Mesendoderm (in vitro differentiated cells): ENCODE measurements at regions not wholly inside any gene's neighbourhood (a gene's known extent, or its start where the extent isn't known, plus 50 kb on each side); places are given as distances from the start of the nearest gene placed in this dataset.

ENCODE experiments used
- DNase-seq: peaks from one replicate; pipeline ENCODE4 v3.0.0; 2013
- H2AK5ac ChIP-seq: 2 replicates; pipeline ENCODE4 v1.6.1; 2013; ENCODE audit warnings: low read length, inconsistent platforms
- H2BK120ac ChIP-seq: 2 replicates; pipeline ENCODE4 v1.6.1; 2013; ENCODE audit warnings: low read depth, mild to moderate bottlenecking, low read length, moderate library complexity, mixed read lengths
- H2BK15ac ChIP-seq: replicated peaks from 2 replicates; pipeline ENCODE4 v1.6.1; 2013; ENCODE audit warnings: low read depth, mild to moderate bottlenecking, moderate library complexity
- H2BK5ac ChIP-seq: 2 replicates; pipeline ENCODE4 v1.6.1; 2013; ENCODE audit warnings: low read length, inconsistent platforms
- H3K18ac ChIP-seq: 2 replicates; pipeline ENCODE4 v1.6.1; 2013; ENCODE audit warnings: mild to moderate bottlenecking, low read length, mixed read lengths
- H3K23ac ChIP-seq: one replicate; pipeline ENCODE4 v1.6.1; 2013; ENCODE audit warnings: low read length
- H3K27ac ChIP-seq: 2 replicates; pipeline ENCODE4 v1.5.1; 2013; ENCODE audit warnings: low read depth, mild to moderate bottlenecking, inconsistent platforms, low read length, moderate library complexity
- H3K27me3 ChIP-seq: 2 replicates; pipeline ENCODE4 v1.6.1; 2013; ENCODE audit warnings: low read length, control low read depth, mild to moderate bottlenecking, inconsistent platforms; ENCODE audit not compliant: insufficient read depth, poor library complexity
- H3K36me3 ChIP-seq: 2 replicates; pipeline ENCODE4 v1.6.1; 2013; ENCODE audit warnings: low read length, inconsistent platforms; ENCODE audit not compliant: control insufficient read depth, insufficient read depth
- H3K4ac ChIP-seq: one replicate; pipeline ENCODE4 v1.6.1; 2013; ENCODE audit warnings: low read depth, mild to moderate bottlenecking, low read length, moderate library complexity
- H3K4me1 ChIP-seq: 2 replicates; pipeline ENCODE4 v1.6.1; 2013; ENCODE audit warnings: low read depth, low read length, inconsistent platforms; ENCODE audit not compliant: control insufficient read depth
- H3K4me2 ChIP-seq: 2 replicates; pipeline ENCODE4 v1.6.1; 2013; ENCODE audit warnings: low read length
- H3K4me3 ChIP-seq: 2 replicates; pipeline ENCODE4 v1.5.1; 2013; ENCODE audit warnings: mild to moderate bottlenecking, low read length
- H3K56ac ChIP-seq: one replicate; pipeline ENCODE4 v1.6.1; 2013; ENCODE audit warnings: low read length
- H3K79me1 ChIP-seq: 2 replicates; pipeline ENCODE4 v1.6.1; 2013; ENCODE audit warnings: low read length, inconsistent platforms
- H3K79me2 ChIP-seq: 2 replicates; pipeline ENCODE4 v1.6.1; 2013; ENCODE audit warnings: mild to moderate bottlenecking, low read length; ENCODE audit not compliant: control insufficient read depth, insufficient read depth
- H3K9ac ChIP-seq: 2 replicates; pipeline ENCODE4 v1.6.1; 2013; ENCODE audit warnings: low read length, inconsistent platforms
- H4K5ac ChIP-seq: one replicate; pipeline ENCODE4 v1.6.1; 2013; ENCODE audit warnings: low read length
- H4K8ac ChIP-seq: one replicate; pipeline ENCODE4 v1.6.1; 2013; ENCODE audit warnings: low read depth, mild to moderate bottlenecking, control low read depth, low read length, moderate library complexity
- WGBS: extraction: QIAGEN DNeasy Blood & Tissue Kit; methylation state at CpG from one replicate; pipeline ENCODE4 v1.1.7; 2013; ENCODE audit warnings: low lambda C conversion rate, missing lambda C conversion rate; ENCODE audit not compliant: insufficient coverage; ENCODE audit errors: extremely low coverage; 5-methylcytosine and 5-hydroxymethylcytosine counted together

GRCh38 chr13:80559944-80560343 lies 219.0 kb upstream of the SPRY2 start:
- Histone ChIP-seq H3K4me1 (no peaks in the 10 kb centered on the region), H3K27me3 (no peaks in the 10 kb centered on the region), H2BK15ac (no peak overlapping the region), H3K4ac (no peak overlapping the region), H3K4me3 (no peak overlapping the region), H3K36me3 (no peaks in the 10 kb centered on the region), H2BK120ac (no peak overlapping the region), H3K4me2 (no peak overlapping the region), H3K56ac (no peak overlapping the region), H3K23ac (no peak overlapping the region), H3K9ac (no peak overlapping the region), H3K18ac (no peak overlapping the region), H4K8ac (no peak overlapping the region), H3K27ac (no peak overlapping the region), H4K5ac (no peak overlapping the region), H3K79me1 (no peaks in the 10 kb centered on the region), H2BK5ac (no peak overlapping the region), H3K79me2 (no peaks in the 10 kb centered on the region), H2AK5ac (no peak overlapping the region)
- DNase-seq = no peak
- no CpG with 5 or more reads among the region's 5 CpGs for WGBS

GRCh38 chr13:80558074-80558473 lies 217.1 kb upstream of the SPRY2 start:
- Histone ChIP-seq H2AK5ac (no peak overlapping the region), H3K18ac (no peak overlapping the region), H2BK5ac (no peak overlapping the region), H3K27ac (no peak overlapping the region), H3K4me2 (no peak overlapping the region), H3K4ac (no peak overlapping the region), H3K4me3 (no peak overlapping the region), H4K8ac (no peak overlapping the region), H3K36me3 (no peaks in the 10 kb centered on the region), H2BK120ac (no peak overlapping the region), H3K27me3 (no peaks in the 10 kb centered on the region), H3K4me1 (no peaks in the 10 kb centered on the region), H3K79me1 (no peaks in the 10 kb centered on the region), H4K5ac (no peak overlapping the region), H3K23ac (no peak overlapping the region), H3K9ac (no peak overlapping the region), H3K56ac (no peak overlapping the region), H2BK15ac (no peak overlapping the region), H3K79me2 (no peaks in the 10 kb centered on the region)
- DNase-seq = no peak
- 100% methylated on average over 1 of the region's 4 CpGs for WGBS

- H3K4me2 ChIP-seq = no peak overlapping the region
- H2BK5ac ChIP-seq = no peak overlapping the region
- H3K56ac ChIP-seq = no peak overlapping the region
- no peaks in the 10 kb centered on the region for H3K79me2 ChIP-seq
- no peak overlapping the region for H3K4ac ChIP-seq
- no peaks in the 10 kb centered on the region for H3K4me1 ChIP-seq
- H3K27me3 ChIP-seq = no peaks in the 10 kb centered on the region
- no peaks in the 10 kb centered on the region for H3K79me1 ChIP-seq
- H3K36me3 ChIP-seq = no peaks in the 10 kb centered on the region
- no peak overlapping the region for H3K9ac ChIP-seq
- DNase-seq = no peak
- H4K8ac ChIP-seq = no peak overlapping the region
- H2AK5ac ChIP-seq = no peak overlapping the region
- H4K5ac ChIP-seq = no peak overlapping the region
- H2BK15ac ChIP-seq = no peak overlapping the region
- no peak overlapping the region for H3K18ac ChIP-seq
- H3K27ac ChIP-seq = no peak overlapping the region
- H2BK120ac ChIP-seq = no peak overlapping the region
- no peak overlapping the region for H3K23ac ChIP-seq
- no CpG with 5 or more reads among the region's 5 CpGs for WGBS
- H3K4me3 ChIP-seq = no peak overlapping the region
These were observed 215.1 kb upstream of the SPRY2 start for GRCh38 chr13:80555796-80556678.

- DNase-seq = no peak
- Histone ChIP-seq H3K4ac (no peak overlapping the region), H2BK120ac (no peak overlapping the region), H3K27ac (no peak overlapping the region), H4K8ac (no peak overlapping the region), H3K79me2 (no peaks in the 10 kb centered on the region), H3K36me3 (no peaks in the 10 kb centered on the region), H3K79me1 (no peaks in the 10 kb centered on the region), H3K4me3 (no peak overlapping the region), H3K9ac (no peak overlapping the region), H2AK5ac (no peak overlapping the region), H2BK15ac (no peak overlapping the region), H3K4me2 (no peak overlapping the region), H3K4me1 (no peaks in the 10 kb centered on the region), H3K27me3 (no peaks in the 10 kb centered on the region), H3K56ac (no peak overlapping the region), H4K5ac (no peak overlapping the region), H2BK5ac (no peak overlapping the region), H3K23ac (no peak overlapping the region), H3K18ac (no peak overlapping the region)
- WGBS = no CpG with 5 or more reads among the region's 4 CpGs
These were observed 212.0 kb upstream of the SPRY2 start for GRCh38 chr13:80552851-80553440.

- Histone ChIP-seq H3K56ac (no peak overlapping the region), H3K9ac (no peak overlapping the region), H3K23ac (no peak overlapping the region), H3K27me3 (no peaks in the 10 kb centered on the region), H3K4ac (no peak overlapping the region), H4K8ac (no peak overlapping the region), H3K4me2 (no peak overlapping the region), H2AK5ac (no peak overlapping the region), H3K36me3 (no peaks in the 10 kb centered on the region), H3K79me2 (no peaks in the 10 kb centered on the region), H3K27ac (no peak overlapping the region), H2BK5ac (no peak overlapping the region), H3K4me3 (no peak overlapping the region), H2BK15ac (no peak overlapping the region), H3K18ac (no peak overlapping the region), H2BK120ac (no peak overlapping the region), H3K79me1 (no peaks in the 10 kb centered on the region), H3K4me1 (no peaks in the 10 kb centered on the region), H4K5ac (no peak overlapping the region)
- WGBS = no CpG with 5 or more reads among the region's 1 CpG
- DNase-seq = no peak
These were observed 210.9 kb upstream of the SPRY2 start for GRCh38 chr13:80551650-80552497.
